ENCODE measurements at regions not wholly inside any gene's neighbourhood (a gene's known extent, or its start where the extent isn't known, plus 50 kb on each side); places are given as distances from the start of the nearest gene placed in this dataset.
A peak's percentile ranks its signal among the peaks of the same experiment; 100 is the strongest.

GRCh38 chr1:29501227-29501976, 265.1 kb downstream of the PTPRU start:
- no peak for DNase-seq

- no peak for DNase-seq
Measured at GRCh38 chr1:29500651-29501050, 264.3 kb downstream of the PTPRU start.

- DNase-seq: no peak
Measured at GRCh38 chr1:29500041-29500440, 263.7 kb downstream of the PTPRU start.

- DNase-seq: no peak
Measured at GRCh38 chr1:29499104-29499650, 262.9 kb downstream of the PTPRU start.

- DNase-seq: peak; percentile 24
Measured at GRCh38 chr1:29498126-29499103, 262.1 kb downstream of the PTPRU start.

- DNase-seq: no peak
Measured at GRCh38 chr1:29497395-29498125, 261.2 kb downstream of the PTPRU start.

GRCh38 chr1:29496701-29497100, 260.4 kb downstream of the PTPRU start:
- no peak for DNase-seq

- DNase-seq: no peak
Measured at GRCh38 chr1:29490204-29490934, 254.0 kb downstream of the PTPRU start.

GRCh38 chr1:29489471-29489870, 253.1 kb downstream of the PTPRU start:
- DNase-seq: no peak

- DNase-seq: no peak
Measured at GRCh38 chr1:29488794-29489311, 252.5 kb downstream of the PTPRU start.

GRCh38 chr1:29488086-29488793, 251.9 kb downstream of the PTPRU start:
- no peak for DNase-seq

GRCh38 chr1:29487291-29487690, 251.0 kb downstream of the PTPRU start:
- no peak for DNase-seq

- no peak for DNase-seq
Measured at GRCh38 chr1:29485096-29485925, 249.0 kb downstream of the PTPRU start.

- DNase-seq: no peak
Measured at GRCh38 chr1:29482991-29483390, 246.7 kb downstream of the PTPRU start.

GRCh38 chr1:29482064-29482463, 245.7 kb downstream of the PTPRU start:
- DNase-seq: no peak

GRCh38 chr1:29481031-29481430, 244.7 kb downstream of the PTPRU start:
- no peak for DNase-seq

- no peak for DNase-seq
Measured at GRCh38 chr1:29478879-29479278, 242.6 kb downstream of the PTPRU start.

GRCh38 chr1:29478151-29478791, 241.9 kb downstream of the PTPRU start:
- no peak for DNase-seq

GRCh38 chr1:29475326-29475725, 239.0 kb downstream of the PTPRU start:
- no peak for DNase-seq
